HepG2 (cell line): ENCODE measurements at regions not wholly inside any gene's neighbourhood (a gene's known extent, or its start where the extent isn't known, plus 50 kb on each side); places are given as distances from the start of the nearest gene placed in this dataset.

Experiments
- ATAC-seq: fragments of 200-7000 bp; cut with Tn5 transposase; 3 replicates; pipeline ENCODE4 v1.9.1; 2020; ENCODE audit warnings: mild to moderate bottlenecking, moderate library complexity
- BruUV-seq: library from RNA; stranded (reverse); fragments of 400-500 nt; replicated peaks from 2 replicates; lab custom pipeline; 2021; lab: Mats Ljungman, UMichigan
- CTCF ChIA-PET: fragments of 300-600 bp; formaldehyde crosslinking; extraction: SDS; loops from one replicate; lab custom pipeline; 2021; ENCODE audit warnings: low total read pairs, inconsistent platforms, low intra/inter-chr PET ratio; lab: Yijun Ruan, JAX
- POLR2A ChIA-PET: fragments of 350-600 bp; sonication (Branson Sonifier 250); formaldehyde crosslinking; loops from one replicate; lab custom pipeline; 2020; ENCODE audit warnings: antibody characterized with exemption, inconsistent platforms; lab: Yijun Ruan, JAX
- DNase-seq: peaks from one replicate; pipeline ENCODE4 v3.0.0-alpha.2; 2015; ENCODE audit warnings: low spot score
- FAIRE-seq: peaks from 3 replicates; lab custom pipeline; 2011; peaks lifted over from hg19 to GRCh38; lab: Jason Lieb, UNC
- H2AFZ ChIP-seq: one replicate; pipeline ENCODE4 v1.6.1; 2011; ENCODE audit warnings: low read length, inconsistent platforms
- H3K27ac ChIP-seq: fragments of 300-600 bp; 3 replicates; pipeline ENCODE4 v1.8.0; 2011; ENCODE audit warnings: mixed run types, mild to moderate bottlenecking, mixed read lengths, low read length, inconsistent platforms; ENCODE audit not compliant: insufficient read depth; ENCODE audit errors: extremely low read length
- H3K27me3 ChIP-seq, 2 experiments: fragments of 200-600 bp in 1 of 2; 2 replicates in 1 of 2; 3 replicates in 1 of 2; pipeline versions ENCODE4 v1.6.0 to v1.8.0; 2011; ENCODE audit warnings: low read length in 2 of 2, mild to moderate bottlenecking in 2 of 2, moderate library complexity in 2 of 2, inconsistent platforms in 1 of 2; ENCODE audit not compliant: insufficient read depth in 2 of 2, control insufficient read depth in 1 of 2
- H3K36me3 ChIP-seq, 2 experiments: fragments of 200-600 bp in 1 of 2; replicated peaks in 1 of 2; 2 replicates in 1 of 2; 3 replicates in 1 of 2; pipeline versions ENCODE4 v1.5.1 to v1.8.0; 2011; ENCODE audit warnings: low read length in 2 of 2, inconsistent platforms in 1 of 2; ENCODE audit not compliant: insufficient read depth in 2 of 2, control insufficient read depth in 1 of 2
- H3K4me1 ChIP-seq: 2 replicates; pipeline ENCODE4 v1.5.1; 2012; ENCODE audit warnings: low read length, inconsistent platforms; ENCODE audit not compliant: insufficient read depth
- H3K4me2 ChIP-seq: 2 replicates; pipeline ENCODE4 v1.6.0; 2011; ENCODE audit warnings: low read depth, low read length, inconsistent platforms
- H3K4me3 ChIP-seq, 3 experiments: fragments of 200-600 bp in 1 of 3; sonication (generic), shearing (Covaris generic) in 1 of 3; replicated peaks in 1 of 3; 2 replicates each; pipeline ENCODE4 v1.5.1; 2011 to 2016; ENCODE audit warnings: low read length in 3 of 3, inconsistent platforms in 2 of 3, low read depth in 2 of 3, mild to moderate bottlenecking in 2 of 3, control low read depth in 1 of 3, mixed read lengths in 1 of 3; ENCODE audit not compliant: insufficient read depth in 1 of 3
- H3K79me2 ChIP-seq: one replicate; pipeline ENCODE4 v1.6.1; 2011; ENCODE audit warnings: low read length, inconsistent platforms; ENCODE audit not compliant: insufficient read depth
- H3K9ac ChIP-seq: 2 replicates; pipeline ENCODE4 v1.6.0; 2011; ENCODE audit warnings: mild to moderate bottlenecking, low read depth, low read length, inconsistent platforms; ENCODE audit not compliant: insufficient read depth
- H3K9me3 ChIP-seq: 2 replicates; pipeline ENCODE4 v1.5.1; 2012; ENCODE audit warnings: mild to moderate bottlenecking, low read length
- H4K20me1 ChIP-seq: 2 replicates; pipeline ENCODE4 v1.6.0; 2011; ENCODE audit warnings: inconsistent platforms, mild to moderate bottlenecking, low read length, moderate library complexity; ENCODE audit not compliant: insufficient read depth
- AGO2 ChIP-seq: fragments of 200-400 bp; formaldehyde crosslinking; optimal IDR thresholded peaks from 2 replicates; pipeline ENCODE3; 2017; ENCODE audit warnings: mild to moderate bottlenecking, low read depth, low read length, moderate library complexity
- BCL6 ChIP-seq: IDR thresholded peaks from 2 replicates; pipeline ENCODE4 v1.6.1; 2016; ENCODE audit warnings: missing genetic modification reagents, missing compliant biosample characterization
- CBX5 ChIP-seq: sonication (generic); formaldehyde crosslinking; IDR thresholded peaks from 2 replicates; pipeline ENCODE4 v1.4.0; 2020; ENCODE audit warnings: missing genetic modification reagents, borderline replicate concordance
- ISL2 ChIP-seq: sonication (generic); formaldehyde crosslinking; IDR thresholded peaks from 2 replicates; pipeline ENCODE4 v1.5.0; 2020; ENCODE audit warnings: missing genetic modification reagents
- JUNB ChIP-seq: sonication (generic); formaldehyde crosslinking; IDR thresholded peaks from 2 replicates; pipeline ENCODE4 v1.8.0; 2022; ENCODE audit warnings: missing genetic modification reagents, mild to moderate bottlenecking, borderline replicate concordance
- KDM5B ChIP-seq: sonication (generic); formaldehyde crosslinking; IDR thresholded peaks from 2 replicates; pipeline ENCODE4 v1.4.0; 2020; ENCODE audit warnings: missing genetic modification reagents, mild to moderate bottlenecking, borderline replicate concordance
- LCORL ChIP-seq, 2 experiments: fragments of 450-650 bp in 1 of 2; sonication (generic) in 1 of 2; formaldehyde crosslinking in 1 of 2; IDR thresholded peaks; 2 replicates each; pipeline versions ENCODE4 v1.5.0 to v1.6.1; 2017 to 2020; ENCODE audit warnings: antibody characterized with exemption in 1 of 2, missing genetic modification reagents in 1 of 2
- MAZ ChIP-seq, 2 experiments: sonication (generic) in 1 of 2; formaldehyde crosslinking in 1 of 2; IDR thresholded peaks; 2 replicates each; pipeline versions ENCODE4 v1.5.0 to v1.6.1; 2012 to 2020; ENCODE audit warnings: low read depth in 2 of 2, mild to moderate bottlenecking in 2 of 2, borderline replicate concordance in 1 of 2, improper control_type of control experiment in 1 of 2, low read length in 1 of 2, missing genetic modification reagents in 1 of 2, moderate library complexity in 1 of 2
- NCOA2 ChIP-seq: sonication (generic); formaldehyde crosslinking; IDR thresholded peaks from 2 replicates; pipeline ENCODE4 v1.8.0; 2022; ENCODE audit warnings: inconsistent platforms
- ZBTB7B ChIP-seq: sonication (generic); formaldehyde crosslinking; IDR thresholded peaks from 2 replicates; pipeline ENCODE4 v1.4.0; 2020; ENCODE audit warnings: missing genetic modification reagents
- ZNF235 ChIP-seq: sonication (generic); formaldehyde crosslinking; IDR thresholded peaks from 2 replicates; pipeline ENCODE4 v1.8.1; 2023; ENCODE audit warnings: mild to moderate bottlenecking, missing genetic modification reagents, borderline replicate concordance
- ZNF414 ChIP-seq: sonication (generic); formaldehyde crosslinking; IDR thresholded peaks from 2 replicates; pipeline ENCODE4 v1.5.0; 2020; ENCODE audit warnings: missing genetic modification reagents
- ZNF547 ChIP-seq: sonication (generic); formaldehyde crosslinking; IDR thresholded peaks from 2 replicates; pipeline ENCODE4 v1.5.1; 2020; ENCODE audit warnings: mild to moderate bottlenecking, missing genetic modification reagents
- ZNF75D ChIP-seq: sonication (generic); formaldehyde crosslinking; IDR thresholded peaks from 2 replicates; pipeline ENCODE4 v1.8.1; 2023; ENCODE audit warnings: missing genetic modification reagents, mild to moderate bottlenecking, borderline replicate concordance
- ZNF770 ChIP-seq: sonication (generic); formaldehyde crosslinking; IDR thresholded peaks from 2 replicates; pipeline ENCODE4 v1.5.0; 2020; ENCODE audit warnings: mild to moderate bottlenecking, missing genetic modification reagents
- WGBS: methylation state at CpG from one replicate; pipeline ENCODE4 v1.1.6; 2017; ENCODE audit warnings: low lambda C conversion rate; 5-methylcytosine and 5-hydroxymethylcytosine counted together
- in situ Hi-C: cut with HindIII; loops from 2 replicates; pipeline ENCODE4 v1.10.0; 2017; ENCODE audit warnings: low pct_unique_long_range_greater_than_20kb; ENCODE audit not compliant: extremely low pct_ligation_motif_present
- intact Hi-C: fragments of 100-400 bp; cut with micrococcal nuclease; formaldehyde crosslinking; loops from one replicate; pipeline ENCODE4 v1.10.0; 2022; ENCODE audit not compliant: unreplicated experiment

GRCh38 chr7:118369987-118370386, 145.5 kb downstream of the ANKRD7 start:
- H3K79me2 ChIP-seq, result no peaks in the 10 kb centered on the region
- H3K4me2 ChIP-seq, result no peak overlapping the region
- no peaks in the 10 kb centered on the region for H3K9me3 ChIP-seq
- H3K9ac ChIP-seq, result no peak overlapping the region
- FAIRE-seq (no peak), DNase-seq (no peak), ATAC-seq (no peak)
- intact Hi-C loops, result no loop called here
- H2AFZ ChIP-seq, result no peak overlapping the region
- in situ Hi-C loops, result loop anchor here (25.0 kb wide), 1 partner anchor 817 kb away; no protein-coding TSS in a partner anchor
- H3K36me3 ChIP-seq, result no peaks in the 10 kb centered on the region
- no peaks in the 10 kb centered on the region; a peak in 1 of 5 replicates for H3K27me3 ChIP-seq
- WGBS, result 4% methylated on average over 2 of the region's 3 CpGs
- H3K4me1 ChIP-seq, result no peaks in the 10 kb centered on the region
- TF ChIP-seq CBX5 (CRISPR knock-in tag), result no peak
- no peak for TF ChIP-seq BCL6
- no peak for TF ChIP-seq AGO2
- no peak for TF ChIP-seq NCOA2 (CRISPR knock-in tag)
- TF ChIP-seq ZNF235, result no peak
- no peak for TF ChIP-seq MAZ (IDR thresholded peaks at IDR 0.05; ENCODE audit: borderline replicate concordance, low read depth, low read length)
- no peak for TF ChIP-seq MAZ (CRISPR knock-in tag; IDR thresholded peaks at IDR 0.05; ENCODE audit: low read depth)
- no peak for TF ChIP-seq ZNF770 (CRISPR knock-in tag)
- no peak for TF ChIP-seq ZBTB7B (CRISPR knock-in tag)
- TF ChIP-seq JUNB, result no peak
- TF ChIP-seq ZNF75D (CRISPR knock-in tag), result no peak
- no peak for TF ChIP-seq ISL2 (CRISPR knock-in tag)
- no peak for TF ChIP-seq LCORL (IDR thresholded peaks at IDR 0.05)
- no peak for TF ChIP-seq LCORL (CRISPR knock-in tag; IDR thresholded peaks at IDR 0.05)
- no peak for TF ChIP-seq KDM5B (CRISPR knock-in tag)
- TF ChIP-seq ZNF547 (CRISPR knock-in tag), result no peak
- TF ChIP-seq ZNF414 (CRISPR knock-in tag), result no peak
- no peak overlapping the region for H3K27ac ChIP-seq
- H4K20me1 ChIP-seq, result no peaks in the 10 kb centered on the region
- CTCF ChIA-PET, result no interaction called here
- POLR2A ChIA-PET, result no interaction called here
- H3K4me3 ChIP-seq, result no peak overlapping the region
- BruUV-seq, result no TSS peak
